ENCODE measurements at regions not wholly inside any gene's neighbourhood (a gene's known extent, or its start where the extent isn't known, plus 50 kb on each side); places are given as distances from the start of the nearest gene placed in this dataset.

- TF ChIP-seq CTCF (IDR thresholded peaks at IDR 0.05): no peak
- TF ChIP-seq ZNF416 (CRISPR knock-in tag; IDR thresholded peaks at IDR 0.05): no peak
- TF ChIP-seq ATF6 (CRISPR knock-in tag; IDR thresholded peaks at IDR 0.05): no peak
- TF ChIP-seq ESRRA (CRISPR knock-in tag; IDR thresholded peaks at IDR 0.05; ENCODE audit: borderline replicate concordance): no peak
- TF ChIP-seq USF1 (CRISPR knock-in tag; IDR thresholded peaks at IDR 0.05): no peak
- TF ChIP-seq TEAD4 (CRISPR knock-in tag; IDR thresholded peaks at IDR 0.05): no peak
Measured at GRCh38 chr10:18976696-18977251, 71.8 kb upstream of the MALRD1 start.

Measured in WTC11 (cell line).